ENCODE measurements at regions not wholly inside any gene's neighbourhood (a gene's known extent, or its start where the extent isn't known, plus 50 kb on each side); places are given as distances from the start of the nearest gene placed in this dataset.

- no peak for DNase-seq
These were observed 101.7 kb upstream of the PITX1 start for GRCh38 chr5:135135530-135136226.

DNA sequence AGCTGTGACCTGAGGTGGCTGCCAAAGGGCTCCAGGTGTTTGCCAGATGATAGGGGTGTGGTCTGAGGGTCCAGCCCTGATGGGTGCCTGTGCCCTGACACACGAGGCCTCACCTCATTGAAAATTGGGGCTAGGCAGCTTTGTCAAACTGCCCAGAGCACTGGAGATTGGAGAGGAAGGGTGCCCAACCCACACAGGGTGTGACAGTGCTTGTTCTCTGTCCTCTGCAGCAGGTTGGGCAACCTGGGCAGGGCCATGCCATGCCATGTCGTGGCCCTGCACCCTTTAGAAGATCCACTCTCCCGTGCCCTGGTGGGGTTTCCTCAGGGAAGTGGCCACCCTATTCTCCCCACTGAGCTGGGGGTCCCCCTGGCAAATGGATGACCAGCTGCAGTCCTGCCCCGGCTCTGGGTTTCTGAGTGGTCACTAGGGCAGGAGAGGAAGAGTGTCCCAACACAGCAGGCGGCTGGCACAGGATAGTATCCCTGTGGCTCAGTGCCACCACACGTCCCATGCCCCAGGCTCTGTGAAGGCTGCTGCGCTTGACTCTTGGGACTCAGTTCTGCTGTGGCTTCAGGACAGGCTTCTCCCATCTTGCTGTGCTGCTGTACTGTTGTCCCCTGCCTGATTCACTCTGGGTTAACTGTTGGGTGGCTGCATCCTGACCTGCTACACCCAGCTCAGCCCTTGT lies 100.8 kb upstream of the PITX1 start:
- DNase-seq = no peak

DNA sequence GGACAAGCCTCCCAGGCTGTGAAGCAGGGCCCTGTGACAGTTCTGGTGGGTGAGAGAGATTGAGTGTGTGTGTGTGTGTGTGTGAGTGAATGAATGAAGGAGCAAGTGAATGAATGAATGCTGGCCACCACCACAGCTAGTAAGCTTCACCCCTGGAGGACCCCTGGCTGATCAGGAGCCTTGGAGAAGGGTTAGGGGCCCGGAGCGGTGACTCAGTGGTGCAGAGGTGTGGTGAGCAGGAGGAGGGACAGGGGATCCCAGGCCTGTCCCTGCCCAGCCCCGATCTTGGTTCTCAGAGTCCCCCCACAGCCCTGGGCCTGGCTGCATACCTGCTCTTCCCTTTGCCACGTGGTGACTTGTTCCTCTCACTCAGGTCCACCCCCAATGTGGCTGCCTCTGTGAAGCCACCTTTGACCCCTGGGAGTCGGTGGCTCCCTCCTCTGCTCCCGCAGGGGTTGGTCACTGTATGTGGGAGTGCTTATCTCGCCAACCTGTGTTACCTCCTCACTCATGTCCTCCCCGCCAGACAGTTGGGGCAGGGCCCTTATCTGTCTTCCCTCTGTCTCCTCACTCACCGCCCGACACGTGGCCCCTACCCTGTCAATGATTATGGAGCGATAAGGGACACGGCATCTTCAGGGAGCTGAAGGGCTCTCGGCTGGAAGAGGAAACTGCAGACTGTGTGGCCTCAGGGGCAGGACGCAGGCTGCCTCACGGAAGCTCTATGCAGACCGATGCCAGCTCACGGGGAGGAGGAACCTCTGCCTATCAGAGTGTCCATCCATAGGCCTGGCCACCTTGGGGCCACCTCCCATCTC lies 99.9 kb upstream of the PITX1 start:
- no peak for DNase-seq

DNA sequence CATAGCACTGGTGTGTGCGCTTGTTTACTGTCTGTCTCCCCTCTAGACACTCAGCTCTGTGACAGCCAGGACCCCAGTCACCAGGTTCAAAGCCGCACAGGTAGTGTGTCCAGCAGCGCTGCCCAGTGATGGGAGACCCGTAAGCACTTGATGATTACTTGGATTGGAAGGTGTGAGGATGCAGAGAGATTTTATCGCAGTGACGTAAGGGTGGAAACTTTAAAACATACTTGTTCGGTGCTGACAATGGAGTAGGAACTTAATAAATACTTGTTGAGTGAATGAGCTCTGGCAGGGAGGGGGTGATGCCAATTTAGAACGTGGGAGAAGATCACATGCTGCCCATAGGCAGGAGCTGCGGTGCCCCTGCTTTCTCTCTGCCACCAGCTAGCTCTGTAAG lies 99.2 kb upstream of the PITX1 start:
- no peak for DNase-seq

DNA sequence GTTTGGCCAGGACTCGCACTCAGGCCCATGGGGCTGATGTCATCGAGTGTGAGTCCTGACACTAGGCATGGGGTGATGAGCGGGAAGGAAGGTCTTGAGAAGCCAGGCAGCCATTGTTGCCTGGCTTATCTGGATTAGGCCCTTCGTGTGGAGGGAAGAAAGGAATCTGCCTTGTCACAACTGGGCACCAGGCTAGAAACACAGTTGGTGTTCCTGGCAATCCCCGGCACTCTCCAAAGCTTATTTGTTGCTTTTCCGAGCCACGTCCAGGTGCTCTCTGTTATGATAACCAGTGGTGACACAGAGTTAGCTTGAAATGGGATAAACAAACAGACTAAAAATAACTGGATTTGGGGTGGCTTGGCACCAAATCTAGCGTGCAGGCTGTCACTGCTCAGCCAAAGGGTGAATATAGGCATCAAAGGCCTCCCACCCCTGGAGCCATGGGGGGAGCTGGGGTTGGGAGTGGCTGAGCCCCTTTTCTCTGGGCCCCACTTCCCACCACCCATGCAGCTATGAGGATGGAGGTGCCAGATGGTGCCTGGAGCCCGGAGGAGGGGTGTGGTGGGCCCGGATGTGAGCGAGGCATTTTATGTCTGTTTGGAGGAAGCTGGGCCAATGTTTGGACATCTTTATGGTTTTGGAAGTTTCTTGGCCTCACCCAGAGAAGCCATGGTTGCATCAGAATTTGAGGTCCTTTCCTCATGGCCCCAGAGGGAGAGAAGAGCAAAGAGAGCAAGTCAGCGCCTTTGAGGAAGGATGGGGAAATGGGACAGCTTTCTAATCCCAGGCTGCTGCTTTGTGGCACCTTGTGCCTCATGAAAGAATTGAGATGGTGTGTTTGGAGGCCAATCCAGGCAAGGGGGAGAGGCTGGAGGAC lies 98.0 kb upstream of the PITX1 start:
- no peak for DNase-seq

DNA sequence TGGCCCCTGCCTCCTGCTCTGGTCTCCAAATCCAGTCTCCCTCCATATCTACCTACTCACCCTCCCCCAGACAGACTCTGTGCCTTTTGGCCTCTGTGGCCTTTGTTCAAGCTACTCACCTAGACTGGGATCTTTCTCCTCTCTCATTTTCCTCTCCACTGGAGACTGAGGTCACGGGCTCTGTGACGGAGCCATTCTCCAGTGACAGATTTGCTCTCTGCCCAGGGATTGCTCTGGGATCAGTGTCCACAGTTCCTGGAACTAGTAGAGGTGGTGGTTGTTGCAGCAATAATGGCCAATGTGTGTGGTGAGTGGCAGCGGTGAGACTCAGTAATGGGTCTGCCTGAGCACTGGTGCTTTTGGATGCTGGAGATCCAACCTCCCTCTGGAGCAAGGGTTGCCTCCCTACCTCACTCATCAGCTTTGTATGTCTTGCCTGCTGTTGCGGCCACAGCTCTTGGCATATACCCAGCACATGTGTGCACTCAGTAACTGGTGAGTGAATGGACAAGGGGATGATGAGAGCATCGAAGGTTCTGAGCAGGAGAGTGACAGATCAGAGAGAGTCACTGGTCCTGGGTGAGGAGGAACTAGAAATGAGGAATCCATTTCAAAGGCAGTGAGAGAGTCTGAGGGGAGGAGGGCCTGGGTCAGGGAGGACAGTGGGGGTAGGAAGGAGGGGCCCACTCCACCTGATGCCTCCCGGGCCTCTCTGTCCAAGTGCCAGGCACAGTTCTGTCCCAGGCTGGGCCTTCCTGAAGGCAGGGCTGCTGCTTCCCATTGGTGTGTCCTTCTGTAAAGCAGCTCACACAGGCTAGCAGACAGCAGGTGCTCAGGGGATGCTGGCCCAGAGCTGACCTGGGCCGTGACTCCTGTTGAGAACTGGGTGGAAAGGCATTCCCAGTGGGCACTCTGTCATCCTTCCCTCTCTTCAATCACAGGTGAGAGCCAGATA lies 96.5 kb upstream of the PITX1 start:
- DNase-seq = no peak

DNA sequence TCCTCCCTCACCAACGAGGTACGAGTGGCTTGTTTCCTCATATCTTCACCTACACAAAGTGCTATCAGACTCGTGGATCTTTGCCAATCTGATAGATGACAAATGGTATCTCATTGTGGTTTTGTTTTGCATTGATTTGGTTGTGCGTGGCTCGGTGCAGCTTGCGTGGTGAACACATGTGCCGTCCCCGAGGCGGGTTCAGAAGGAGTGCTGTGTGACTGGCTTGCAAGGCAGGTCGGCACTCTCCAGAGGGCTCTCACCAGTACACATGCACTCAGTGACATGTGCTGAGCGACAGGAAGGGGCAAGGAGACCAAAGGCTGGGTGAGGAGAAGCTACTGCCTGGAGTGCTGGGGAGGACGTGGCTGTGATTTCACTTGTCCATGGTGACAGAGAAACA lies 95.3 kb upstream of the PITX1 start:
- no peak for DNase-seq

- DNase-seq = no peak
These were observed 94.3 kb upstream of the PITX1 start for GRCh38 chr5:135128361-135128760.

GRCh38 chr5:135127439-135128240 lies 93.6 kb upstream of the PITX1 start:
- no peak for DNase-seq

GRCh38 chr5:135126688-135127438 lies 92.8 kb upstream of the PITX1 start:
- DNase-seq = peak; percentile 45

DNA sequence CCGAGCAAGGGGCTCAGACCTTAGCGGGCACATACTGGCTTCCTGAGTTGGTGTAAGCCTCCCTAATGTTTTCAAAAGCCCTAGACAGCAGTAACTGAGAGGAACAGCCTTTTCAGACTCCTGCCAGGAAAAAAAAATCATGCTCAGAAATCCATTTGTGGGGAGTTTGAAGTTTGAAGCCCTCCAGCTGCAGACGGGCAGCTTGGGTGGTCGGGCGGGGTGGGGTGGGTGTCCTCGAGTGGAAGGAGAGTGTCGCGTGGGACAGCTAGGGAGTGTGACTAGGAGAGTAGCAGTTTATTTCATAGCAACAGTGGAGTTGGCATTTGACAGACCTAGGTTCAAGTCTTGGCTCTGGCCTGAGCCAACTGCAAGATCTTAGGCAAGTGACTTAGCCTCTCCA lies 90.7 kb upstream of the PITX1 start:
- no peak for DNase-seq

- DNase-seq = no peak
These were observed 90.1 kb upstream of the PITX1 start for GRCh38 chr5:135124128-135124527.

DNA sequence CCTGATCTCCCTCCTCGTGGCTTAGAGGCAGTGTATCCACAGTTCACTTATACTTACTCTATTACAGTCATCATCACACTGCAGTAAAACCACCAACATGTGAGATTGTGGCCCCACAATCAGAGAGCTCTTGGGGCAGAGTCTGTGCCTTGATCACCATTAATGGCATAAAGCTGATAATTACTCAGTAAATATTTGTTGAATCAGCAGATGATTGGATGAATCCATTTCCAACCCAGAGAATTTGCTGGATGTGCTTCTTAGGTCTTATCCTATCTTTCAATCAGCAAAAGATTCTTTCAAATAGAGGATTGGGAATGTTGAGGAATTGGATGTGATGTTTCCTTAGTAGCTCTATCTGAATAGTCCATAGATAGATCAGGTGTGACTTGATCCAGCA lies 88.8 kb upstream of the PITX1 start:
- DNase-seq = no peak

GRCh38 chr5:135120951-135121350 lies 86.9 kb upstream of the PITX1 start:
- DNase-seq = no peak

DNA sequence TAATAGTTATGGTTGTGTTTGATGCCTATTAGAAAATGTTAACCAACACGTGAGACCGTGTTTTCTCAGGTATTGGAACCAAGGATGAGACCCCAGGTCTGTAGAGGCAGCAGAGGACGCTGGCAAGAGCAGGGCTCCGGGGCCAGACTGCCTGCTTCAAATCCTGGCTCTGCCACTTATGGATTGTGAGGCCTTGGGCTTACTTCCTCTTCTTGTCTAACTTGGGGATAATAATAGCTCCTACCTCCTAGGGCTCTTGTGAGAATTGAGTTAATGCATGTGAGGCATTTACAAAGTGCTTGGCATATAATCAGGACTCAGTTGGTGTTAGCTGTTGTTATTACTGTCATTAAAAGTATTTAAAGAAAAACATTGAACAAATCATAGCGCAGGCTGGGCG lies 85.5 kb upstream of the PITX1 start:
- no peak for DNase-seq

DNA sequence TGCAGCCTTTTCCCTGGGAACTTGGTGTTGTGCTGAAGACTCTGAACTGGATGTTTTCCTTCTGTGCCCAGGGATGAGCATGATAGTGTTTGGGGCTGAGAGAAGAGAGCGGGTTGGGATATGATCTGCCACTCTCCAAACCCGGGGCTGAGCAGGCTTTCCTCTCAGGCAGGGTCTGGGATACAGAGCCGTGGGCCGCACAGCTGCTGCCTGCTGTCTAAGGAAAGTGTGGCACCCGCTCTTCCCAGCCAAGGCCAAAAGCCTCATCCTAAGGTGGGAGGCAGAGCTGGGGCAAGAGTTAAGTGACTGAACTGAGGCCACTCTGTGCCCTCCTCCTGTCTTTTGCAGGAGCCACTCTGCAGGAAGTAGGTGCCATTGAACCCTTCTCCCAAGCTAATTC lies 83.6 kb upstream of the PITX1 start:
- DNase-seq = no peak

DNA sequence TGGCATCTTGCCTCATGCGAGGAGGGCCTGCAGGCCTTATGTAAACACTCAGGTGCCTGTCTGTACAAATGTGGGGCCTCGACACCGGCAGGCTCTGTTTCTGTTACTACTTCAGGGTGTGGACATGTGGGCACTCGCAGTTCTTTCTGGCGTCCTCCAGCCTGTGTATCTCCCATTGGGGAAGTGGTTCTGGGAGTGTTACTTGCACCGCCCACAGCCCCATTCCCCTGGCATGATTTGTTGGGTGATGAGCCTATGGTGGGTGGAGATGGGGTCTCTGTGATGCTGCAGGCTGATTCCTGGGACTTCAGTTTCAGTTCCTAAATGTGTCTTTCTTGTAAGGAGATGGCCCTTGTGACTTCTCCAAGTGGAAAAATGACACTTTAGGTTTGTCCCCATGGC lies 82.1 kb upstream of the PITX1 start:
- DNase-seq = no peak

- no peak for DNase-seq
These were observed 81.6 kb upstream of the PITX1 start for GRCh38 chr5:135115591-135115990.

DNA sequence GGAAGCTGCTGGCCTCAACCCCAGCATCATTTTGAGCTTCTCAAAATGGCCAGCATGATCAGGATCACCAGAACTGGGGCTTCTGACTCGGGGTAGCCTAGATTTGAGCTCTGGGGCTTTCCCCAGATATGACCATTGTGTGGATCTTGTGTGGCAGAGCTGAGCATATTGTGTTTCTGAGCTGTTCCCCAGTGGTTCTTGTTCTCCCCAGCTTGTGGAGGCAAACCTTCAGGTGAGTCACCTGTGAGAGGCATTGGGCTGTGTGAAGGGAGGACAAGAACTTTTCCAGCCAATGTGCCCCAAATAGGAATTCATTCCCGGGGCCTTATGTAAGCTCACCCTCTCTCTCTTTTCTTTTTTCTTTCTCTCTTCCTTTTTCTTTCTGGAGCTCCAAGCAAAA lies 80.7 kb upstream of the PITX1 start:
- DNase-seq = no peak
